Naive thymus-derived CD4-positive, alpha-beta T cell (primary cell): ENCODE measurements at regions not wholly inside any gene's neighbourhood (a gene's known extent, or its start where the extent isn't known, plus 50 kb on each side); places are given as distances from the start of the nearest gene placed in this dataset.
"Not testable (repeated sequence)": the region's sequence is repeated elsewhere in the genome, so short reads cannot be mapped to it uniquely, and the experiment has no call there.

Experiments
- ATAC-seq: fragments of 150-1000 bp; cut with Tn5 transposase; 2 replicates; pipeline ENCODE4 v1.10.0; 2021; ENCODE audit warnings: mild to moderate bottlenecking, moderate library complexity
- CTCF ChIA-PET: fragments of 350-600 bp; sonication (Branson Sonifier 250); formaldehyde crosslinking; loops from one replicate; lab custom pipeline; 2021; ENCODE audit warnings: antibody characterized with exemption; lab: Charles Lee
- POLR2A ChIA-PET: fragments of 350-600 bp; sonication (Branson Sonifier 250); formaldehyde crosslinking; loops from one replicate; lab custom pipeline; 2021; ENCODE audit warnings: antibody characterized with exemption, inconsistent platforms; lab: Charles Lee
- DNase-seq, 9 donors: peaks; one replicate each; pipeline versions ENCODE4 v3.0.0 to v3.0.0-alpha.2; 2020 to 2022; ENCODE audit warnings: mixed read lengths in 1 of 9
- H3K27ac ChIP-seq: one replicate; pipeline ENCODE4 v1.7.0; 2013; ENCODE audit warnings: mild to moderate bottlenecking, low read depth, low read length, moderate library complexity
- H3K27me3 ChIP-seq, 2 donors: one replicate each; pipeline ENCODE4 v1.7.0; 2013; ENCODE audit warnings: low read length in 2 of 2, mild to moderate bottlenecking in 2 of 2, moderate library complexity in 2 of 2; ENCODE audit not compliant: control insufficient read depth in 2 of 2, insufficient read depth in 2 of 2
- H3K36me3 ChIP-seq, 3 experiments: 1 replicate in 2 of 3; 2 replicates in 1 of 3; pipeline ENCODE4 v1.7.0; 2013; ENCODE audit warnings: low read length in 3 of 3, mild to moderate bottlenecking in 3 of 3, moderate library complexity in 1 of 3; ENCODE audit not compliant: insufficient read depth in 3 of 3, control insufficient read depth in 2 of 3
- H3K4me1 ChIP-seq, 2 donors: one replicate each; pipeline ENCODE4 v1.7.0; 2013; ENCODE audit warnings: low read length in 2 of 2, mild to moderate bottlenecking in 2 of 2, moderate library complexity in 1 of 2; ENCODE audit not compliant: control insufficient read depth in 2 of 2, insufficient read depth in 2 of 2
- H3K4me3 ChIP-seq: 2 replicates; pipeline ENCODE4 v1.7.0; 2013; ENCODE audit warnings: mild to moderate bottlenecking, low read length
- H3K9me3 ChIP-seq, 3 experiments: 1 replicate in 2 of 3; 2 replicates in 1 of 3; pipeline ENCODE4 v1.7.0; 2013; ENCODE audit warnings: low read length in 3 of 3; ENCODE audit not compliant: control insufficient read depth in 2 of 3
- H3K27ac Mint-ChIP-seq, 9 donors: one replicate each; pipeline ENCODE4 v1.8.0; 2020 to 2022; ENCODE audit warnings: mixed read lengths in 9 of 9, mild to moderate bottlenecking in 8 of 9, moderate library complexity in 5 of 9, inconsistent platforms in 2 of 9
- H3K27me3 Mint-ChIP-seq, 5 donors: one replicate each; pipeline ENCODE4 v1.8.0; 2021 to 2022; ENCODE audit warnings: mixed read lengths in 5 of 5, mild to moderate bottlenecking in 1 of 5
- H3K36me3 Mint-ChIP-seq, 5 donors: one replicate each; pipeline ENCODE4 v1.8.0; 2020 to 2022; ENCODE audit warnings: mixed read lengths in 5 of 5, mild to moderate bottlenecking in 3 of 5, inconsistent platforms in 1 of 5
- H3K4me1 Mint-ChIP-seq, 7 donors: one replicate each; pipeline ENCODE4 v1.8.0; 2020 to 2022; ENCODE audit warnings: mixed read lengths in 7 of 7, mild to moderate bottlenecking in 3 of 7, inconsistent platforms in 1 of 7
- H3K4me3 Mint-ChIP-seq, 10 donors: one replicate each; pipeline ENCODE4 v1.8.0; 2020 to 2022; ENCODE audit warnings: mild to moderate bottlenecking in 10 of 10, mixed read lengths in 10 of 10, moderate library complexity in 6 of 10, inconsistent platforms in 2 of 10
- H3K9me3 Mint-ChIP-seq, 11 donors: one replicate each; pipeline ENCODE4 v1.8.0; 2020 to 2022; ENCODE audit warnings: mixed read lengths in 11 of 11, mild to moderate bottlenecking in 4 of 11, inconsistent platforms in 1 of 11, moderate library complexity in 1 of 11
- intact Hi-C, 2 donors: fragments of 100-400 bp; cut with micrococcal nuclease; formaldehyde crosslinking; loops; one replicate each; pipeline ENCODE4 v1.15.1; 2023

GRCh38 chr4:59664771-59665170, 1535.4 kb upstream of the ADGRL3 start:
- Mint-ChIP-seq H3K36me3 (no peaks in the 10 kb centered on the region), H3K27me3 (no peaks in the 10 kb centered on the region), H3K4me3 (no peak overlapping the region), H3K4me1 (no peaks in the 10 kb centered on the region), H3K27ac (no peak overlapping the region), H3K9me3 (peaks cover 0 to 17% (median 4%) of the 10 kb centered on the region in 11 donors)
- Histone ChIP-seq H3K9me3 (no peaks in the 10 kb centered on the region), H3K36me3 (no peaks in the 10 kb centered on the region), H3K27me3 (no peaks in the 10 kb centered on the region), H3K4me1 (no peaks in the 10 kb centered on the region), H3K27ac (no peak overlapping the region), H3K4me3 (no peak overlapping the region)
- POLR2A ChIA-PET = no interaction called here
- DNase-seq = no peak
- no peak for ATAC-seq
- intact Hi-C loops = no loop called here
- CTCF ChIA-PET = no interaction called here

DNA sequence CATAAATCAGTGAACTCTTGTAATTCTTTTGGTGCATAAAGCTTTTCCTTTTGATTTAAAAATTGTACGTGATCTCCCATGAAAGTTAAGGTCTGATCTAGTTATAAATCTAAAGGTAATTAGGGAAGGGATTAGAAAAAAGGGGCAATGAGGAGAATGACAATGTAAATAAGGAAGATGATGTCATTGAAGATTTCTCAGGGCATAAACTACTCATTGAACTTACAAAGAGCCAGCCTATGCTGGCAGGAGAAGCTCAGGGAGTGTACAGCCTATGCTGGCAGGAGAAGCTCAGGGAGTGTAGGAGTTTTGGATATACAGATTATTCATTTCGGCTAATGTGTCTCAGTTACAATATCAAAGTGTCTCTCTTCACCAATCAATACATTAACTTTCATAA, 1533.5 kb upstream of the ADGRL3 start:
- POLR2A ChIA-PET = no interaction called here
- intact Hi-C loops = no loop called here
- Mint-ChIP-seq H3K36me3 (no peaks in the 10 kb centered on the region), H3K27me3 (no peaks in the 10 kb centered on the region), H3K9me3 (peaks cover 0 to 12% (median 2%) of the 10 kb centered on the region in 11 donors), H3K4me3 (no peak overlapping the region), H3K27ac (no peak overlapping the region), H3K4me1 (no peaks in the 10 kb centered on the region)
- Histone ChIP-seq H3K9me3 (no peaks in the 10 kb centered on the region), H3K4me3 (no peak overlapping the region), H3K36me3 (no peaks in the 10 kb centered on the region), H3K27me3 (no peaks in the 10 kb centered on the region), H3K4me1 (no peaks in the 10 kb centered on the region), H3K27ac (no peak overlapping the region)
- DNase-seq (no peak), ATAC-seq (no peak)
- CTCF ChIA-PET = no interaction called here

DNA sequence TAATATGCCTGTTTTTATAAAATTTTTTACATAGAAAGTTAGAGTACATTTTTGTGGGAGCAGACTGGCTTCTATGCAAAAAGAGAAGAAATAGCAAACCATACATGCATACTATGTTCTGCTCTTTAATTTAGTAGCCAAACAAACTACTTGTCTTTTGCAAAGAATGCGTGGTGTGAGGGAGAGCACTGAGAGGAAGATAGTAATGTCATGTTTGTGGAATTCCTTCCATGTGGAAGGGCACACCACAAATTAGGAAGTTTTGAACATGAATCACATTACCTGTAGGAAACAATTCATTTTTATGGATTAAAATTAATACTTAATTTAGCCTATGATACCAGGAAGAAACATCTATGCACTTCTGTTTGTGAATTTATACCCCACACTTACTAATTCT, 1529.1 kb upstream of the ADGRL3 start:
- Mint-ChIP-seq H3K27ac (no peak overlapping the region), H3K4me3 (no peak overlapping the region), H3K36me3 (no peaks in the 10 kb centered on the region), H3K27me3 (no peaks in the 10 kb centered on the region), H3K4me1 (no peaks in the 10 kb centered on the region), H3K9me3 (peaks cover 0 to 16% (median 0%) of the 10 kb centered on the region in 11 donors)
- ATAC-seq (no peak), DNase-seq (no peak)
- Histone ChIP-seq H3K27me3 (no peaks in the 10 kb centered on the region), H3K4me3 (no peak overlapping the region), H3K4me1 (no peaks in the 10 kb centered on the region), H3K27ac (no peak overlapping the region), H3K9me3 (no peaks in the 10 kb centered on the region), H3K36me3 (no peaks in the 10 kb centered on the region)
- ChIA-PET CTCF (no interaction called here), POLR2A (no interaction called here)
- intact Hi-C loops = no loop called here

GRCh38 chr4:59676389-59676788, 1523.7 kb upstream of the ADGRL3 start:
- ATAC-seq = no peak
- no peak overlapping the region for H3K27ac ChIP-seq
- ChIA-PET CTCF (no interaction called here), POLR2A (no interaction called here)
- H3K36me3 ChIP-seq = no peaks in the 10 kb centered on the region
- intact Hi-C loops = no loop called here
- no peaks in the 10 kb centered on the region for H3K9me3 ChIP-seq
- Mint-ChIP-seq H3K27ac (no peak overlapping the region), H3K9me3 (peaks cover 0 to 22% (median 2%) of the 10 kb centered on the region in 11 donors), H3K4me3 (no peak overlapping the region), H3K36me3 (no peaks in the 10 kb centered on the region), H3K4me1 (no peaks in the 10 kb centered on the region), H3K27me3 (no peaks in the 10 kb centered on the region)
- DNase-seq = no peak
- no peak overlapping the region for H3K4me3 ChIP-seq
- no peaks in the 10 kb centered on the region for H3K4me1 ChIP-seq
- no peaks in the 10 kb centered on the region for H3K27me3 ChIP-seq

DNA sequence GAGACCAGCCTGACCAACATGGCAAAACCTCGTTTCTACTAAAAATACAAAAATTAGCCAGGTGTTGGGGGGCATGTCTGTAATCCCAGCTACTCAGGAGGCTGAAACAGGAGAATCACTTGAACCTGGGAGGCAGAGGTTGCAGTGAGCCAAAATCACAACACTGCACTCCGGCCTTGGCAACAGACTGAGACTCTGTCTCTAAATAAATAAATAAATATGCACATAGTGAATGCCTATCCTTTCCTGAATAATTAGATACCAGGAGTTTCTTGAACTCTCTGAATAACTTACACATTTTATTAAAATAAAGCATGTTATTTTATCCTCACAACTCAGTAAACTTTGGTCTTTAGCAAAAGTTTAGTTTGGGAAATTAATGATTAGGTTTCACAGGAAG, 1523.1 kb upstream of the ADGRL3 start:
- H3K36me3 ChIP-seq, ATAC-seq, H3K4me1 ChIP-seq, H3K4me3 Mint-ChIP-seq, DNase-seq, intact Hi-C loops, H3K27ac ChIP-seq, H3K4me1 Mint-ChIP-seq, H3K36me3 Mint-ChIP-seq, H3K4me3 ChIP-seq, H3K9me3 ChIP-seq, POLR2A ChIA-PET, H3K27me3 ChIP-seq, H3K27ac Mint-ChIP-seq, CTCF ChIA-PET, H3K27me3 Mint-ChIP-seq: not testable (repeated sequence)
- peaks cover 0 to 22% (median 2%) of the 10 kb centered on the region in 11 donors for H3K9me3 Mint-ChIP-seq

DNA sequence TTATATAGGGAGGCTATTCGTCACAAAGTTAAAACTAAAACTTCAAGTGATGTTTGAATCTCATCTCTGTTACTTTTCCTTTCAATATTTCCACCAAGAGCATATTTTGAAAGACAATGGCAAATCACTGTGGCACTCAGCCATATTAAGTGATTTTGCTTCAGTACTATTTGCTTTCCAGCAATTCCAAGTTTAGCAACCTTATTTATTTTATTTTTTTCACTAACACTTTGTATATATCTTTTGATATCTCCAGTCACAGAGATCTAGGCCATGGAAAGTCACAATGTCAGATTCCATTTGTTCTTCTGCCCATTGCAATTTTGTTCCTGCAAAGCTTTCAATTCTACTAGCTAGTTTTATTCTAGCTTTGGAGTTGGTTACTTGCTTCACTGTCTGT, 1514.5 kb upstream of the ADGRL3 start:
- H3K36me3 Mint-ChIP-seq = peaks cover 0 to 3% (median 0%) of the 10 kb centered on the region in 5 donors
- ChIA-PET CTCF (no interaction called here), POLR2A (no interaction called here)
- no peak overlapping the region for H3K27ac Mint-ChIP-seq
- H3K27me3 Mint-ChIP-seq = no peaks in the 10 kb centered on the region
- no peaks in the 10 kb centered on the region for H3K36me3 ChIP-seq
- no peak overlapping the region for H3K4me3 Mint-ChIP-seq
- no peak for DNase-seq
- intact Hi-C loops = no loop called here
- H3K27me3 ChIP-seq = no peaks in the 10 kb centered on the region
- H3K27ac ChIP-seq = no peak overlapping the region
- no peaks in the 10 kb centered on the region for H3K4me1 Mint-ChIP-seq
- H3K4me3 ChIP-seq = no peak overlapping the region
- peaks cover 0 to 16% (median 0%) of the 10 kb centered on the region in 11 donors for H3K9me3 Mint-ChIP-seq
- no peaks in the 10 kb centered on the region for H3K4me1 ChIP-seq
- no peaks in the 10 kb centered on the region for H3K9me3 ChIP-seq
- no peak for ATAC-seq

DNA sequence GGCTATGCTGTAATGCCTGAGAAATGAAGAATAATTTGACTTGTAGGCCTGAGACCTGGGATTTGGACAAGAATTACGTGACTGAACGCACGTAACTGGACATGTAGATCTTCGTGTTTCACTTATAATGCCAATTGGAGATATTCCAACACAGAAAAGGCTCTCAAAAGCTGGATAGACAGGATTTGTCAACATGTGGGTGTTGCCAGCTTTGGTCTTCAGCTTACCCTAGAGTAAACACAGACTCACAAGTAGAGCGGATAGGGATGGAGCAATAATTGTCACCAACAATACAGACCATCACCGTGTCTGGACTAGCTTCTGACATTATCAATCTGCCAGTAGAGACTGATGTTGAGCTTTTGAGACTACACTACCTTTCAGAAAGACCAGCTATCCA, 1511.0 kb upstream of the ADGRL3 start:
- H3K27me3 Mint-ChIP-seq = no peaks in the 10 kb centered on the region
- H3K9me3 ChIP-seq = no peaks in the 10 kb centered on the region
- intact Hi-C loops = no loop called here
- ATAC-seq (no peak), DNase-seq (no peak)
- H3K4me3 Mint-ChIP-seq = no peak overlapping the region
- H3K36me3 ChIP-seq = no peaks in the 10 kb centered on the region
- no peaks in the 10 kb centered on the region for H3K27me3 ChIP-seq
- no peaks in the 10 kb centered on the region for H3K4me1 ChIP-seq
- peaks cover 0 to 16% (median 0%) of the 10 kb centered on the region in 11 donors for H3K9me3 Mint-ChIP-seq
- no peak overlapping the region for H3K27ac ChIP-seq
- no peak overlapping the region for H3K4me3 ChIP-seq
- POLR2A ChIA-PET = no interaction called here
- peaks cover 0 to 3% (median 0%) of the 10 kb centered on the region in 5 donors for H3K36me3 Mint-ChIP-seq
- no peaks in the 10 kb centered on the region for H3K4me1 Mint-ChIP-seq
- CTCF ChIA-PET = no interaction called here
- H3K27ac Mint-ChIP-seq = no peak overlapping the region
